GM10248 (cell line): ENCODE measurements at regions not wholly inside any gene's neighbourhood (a gene's known extent, or its start where the extent isn't known, plus 50 kb on each side); places are given as distances from the start of the nearest gene placed in this dataset.

Experiments
- CTCF ChIA-PET: fragments of 300-600 bp; sonication (Branson Sonifier 250); formaldehyde crosslinking; extraction: SDS; loops from one replicate; lab custom pipeline; 2021; ENCODE audit warnings: antibody characterized with exemption; lab: Yijun Ruan, JAX
- POLR2A ChIA-PET: fragments of 350-650 bp; sonication (Branson Sonifier 250); formaldehyde crosslinking; extraction: SDS; loops from one replicate; lab custom pipeline; 2020; ENCODE audit warnings: antibody characterized with exemption; lab: Yijun Ruan, JAX
- DNase-seq: peaks from one replicate; pipeline ENCODE4 v3.0.0; 2012; ENCODE audit errors: extremely low spot score
- TF ChIP-seq, protein P1 (sequence below): IDR thresholded peaks from 2 replicates; pipeline ENCODE4 v1.5.1; 2012; ENCODE audit warnings: mild to moderate bottlenecking, low read depth; ENCODE audit errors: extremely low read depth, missing control alignments, control extremely low read depth

DNA sequence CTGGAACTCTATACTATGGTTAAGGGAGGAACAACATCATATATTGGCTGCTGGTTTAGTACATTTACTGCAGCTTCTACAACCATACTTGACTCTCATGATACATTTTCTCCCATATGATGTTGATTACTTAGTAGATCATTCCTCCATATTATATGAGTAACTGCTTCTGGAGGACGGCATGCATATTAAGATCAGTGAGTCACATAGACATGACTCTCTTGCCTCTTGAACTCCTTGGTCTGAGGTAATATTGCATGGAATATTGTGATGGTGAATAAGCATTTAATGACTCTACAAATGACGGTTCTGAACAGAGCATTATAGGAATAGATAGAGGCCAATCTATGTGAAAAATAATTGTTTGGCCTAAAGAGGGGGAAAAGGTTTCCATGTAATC is 418.8 kb upstream of the SPHKAP start:
- TF ChIP-seq, protein P1, sequence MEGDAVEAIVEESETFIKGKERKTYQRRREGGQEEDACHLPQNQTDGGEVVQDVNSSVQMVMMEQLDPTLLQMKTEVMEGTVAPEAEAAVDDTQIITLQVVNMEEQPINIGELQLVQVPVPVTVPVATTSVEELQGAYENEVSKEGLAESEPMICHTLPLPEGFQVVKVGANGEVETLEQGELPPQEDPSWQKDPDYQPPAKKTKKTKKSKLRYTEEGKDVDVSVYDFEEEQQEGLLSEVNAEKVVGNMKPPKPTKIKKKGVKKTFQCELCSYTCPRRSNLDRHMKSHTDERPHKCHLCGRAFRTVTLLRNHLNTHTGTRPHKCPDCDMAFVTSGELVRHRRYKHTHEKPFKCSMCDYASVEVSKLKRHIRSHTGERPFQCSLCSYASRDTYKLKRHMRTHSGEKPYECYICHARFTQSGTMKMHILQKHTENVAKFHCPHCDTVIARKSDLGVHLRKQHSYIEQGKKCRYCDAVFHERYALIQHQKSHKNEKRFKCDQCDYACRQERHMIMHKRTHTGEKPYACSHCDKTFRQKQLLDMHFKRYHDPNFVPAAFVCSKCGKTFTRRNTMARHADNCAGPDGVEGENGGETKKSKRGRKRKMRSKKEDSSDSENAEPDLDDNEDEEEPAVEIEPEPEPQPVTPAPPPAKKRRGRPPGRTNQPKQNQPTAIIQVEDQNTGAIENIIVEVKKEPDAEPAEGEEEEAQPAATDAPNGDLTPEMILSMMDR = no peak
- ChIA-PET CTCF (no interaction called here), POLR2A (no interaction called here)
- no peak for DNase-seq

DNA sequence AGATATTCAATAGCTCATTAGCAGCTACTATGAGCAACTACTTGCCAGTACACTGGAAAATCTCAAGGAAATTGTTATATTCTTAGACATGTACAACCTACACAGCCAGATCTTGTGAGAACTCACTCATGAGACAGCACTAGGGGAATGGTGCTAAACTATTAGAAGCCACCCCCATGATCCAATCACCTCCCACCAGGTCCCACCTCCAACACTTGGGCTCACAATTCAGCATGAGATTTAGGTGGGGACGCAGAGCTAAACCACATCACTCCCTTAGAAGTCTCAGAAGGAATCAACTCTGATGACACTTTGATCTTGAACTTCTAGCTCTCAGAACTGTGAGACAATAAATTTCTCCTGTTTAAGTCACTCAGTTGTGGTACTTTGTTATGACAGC is 418.3 kb upstream of the SPHKAP start:
- ChIA-PET POLR2A (no interaction called here), CTCF (no interaction called here)
- DNase-seq = no peak
- TF ChIP-seq, protein P1 = no peak

DNA sequence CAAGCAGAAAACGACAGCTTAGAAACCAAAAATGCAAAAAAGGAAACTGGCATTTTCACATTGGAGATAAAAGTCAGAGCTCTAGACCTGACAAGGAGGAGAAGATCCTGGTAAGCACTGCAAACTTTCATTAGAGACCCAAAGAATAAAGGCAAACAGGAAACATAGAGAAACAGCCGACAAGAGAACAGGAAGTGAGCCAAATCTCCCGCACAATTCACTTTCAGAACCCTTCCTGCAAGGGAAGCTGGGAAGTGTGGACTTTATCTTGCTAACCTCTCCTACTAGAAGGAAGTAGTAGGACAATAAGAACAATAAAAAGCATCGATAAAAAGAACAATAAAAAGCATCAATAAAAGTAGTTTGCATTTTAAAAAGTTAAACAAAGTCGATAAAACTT is 417.8 kb upstream of the SPHKAP start:
- ChIA-PET CTCF (no interaction called here), POLR2A (no interaction called here)
- no peak for DNase-seq
- TF ChIP-seq, protein P1 = no peak

- POLR2A ChIA-PET = no interaction called here
- TF ChIP-seq, protein P1 = no peak
These were observed 415.5 kb upstream of the SPHKAP start for GRCh38 chr2:228597032-228597431.

GRCh38 chr2:228594012-228594411 is 412.5 kb upstream of the SPHKAP start:
- TF ChIP-seq, protein P1 = no peak
- ChIA-PET CTCF (no interaction called here), POLR2A (no interaction called here)
- no peak for DNase-seq

More at GRCh38 chr2:228597032-228597431, 415.5 kb upstream of the SPHKAP start:
- DNase-seq = no peak
- CTCF ChIA-PET = no interaction called here

DNA sequence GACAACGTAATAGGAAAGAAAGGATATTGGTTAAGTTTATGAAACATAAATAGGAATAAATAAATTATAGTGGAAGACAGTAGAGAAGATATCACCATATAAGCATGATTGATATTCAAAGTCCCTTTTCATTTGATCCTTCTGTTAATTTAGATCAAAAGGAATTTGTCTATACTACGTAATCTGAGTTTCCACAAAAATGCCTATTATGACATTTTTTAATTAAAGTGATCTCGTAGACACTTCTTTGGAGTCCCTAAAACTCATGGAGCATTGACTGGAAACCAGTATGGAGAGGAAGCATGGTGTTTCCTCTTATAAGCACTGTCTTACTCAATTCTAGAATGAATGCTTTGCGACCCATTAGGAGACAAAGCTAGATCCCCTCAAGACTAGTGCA is 411.4 kb upstream of the SPHKAP start:
- CTCF ChIA-PET = no interaction called here

More for the DNA sequence above, 411.4 kb upstream of the SPHKAP start:
- DNase-seq = no peak
- TF ChIP-seq, protein P1 = no peak
- POLR2A ChIA-PET = no interaction called here
